Fibroblast of lung (primary cell): ENCODE measurements at regions not wholly inside any gene's neighbourhood (a gene's known extent, or its start where the extent isn't known, plus 50 kb on each side); places are given as distances from the start of the nearest gene placed in this dataset.
"Not testable (repeated sequence)": the region's sequence is repeated elsewhere in the genome, so short reads cannot be mapped to it uniquely, and the experiment has no call there.

Experiments used
- DNase-seq, 2 donors: peaks; one replicate each; pipeline versions ENCODE4 v3.0.0 to v3.0.0-alpha.2; 2010; ENCODE audit warnings: low read depth in 2 of 2
- H2AFZ ChIP-seq: 2 replicates; pipeline ENCODE4 v1.5.1; 2012; ENCODE audit warnings: low read length, control low read depth, inconsistent platforms
- H3K27ac ChIP-seq: 2 replicates; pipeline ENCODE4 v1.5.1; 2011; ENCODE audit warnings: low read length, control low read depth; ENCODE audit not compliant: insufficient read depth
- H3K27me3 ChIP-seq: 2 replicates; pipeline ENCODE4 v1.5.1; 2011; ENCODE audit warnings: mild to moderate bottlenecking, low read length; ENCODE audit not compliant: control insufficient read depth, insufficient read depth
- H3K36me3 ChIP-seq: 2 replicates; pipeline ENCODE4 v1.5.1; 2011; ENCODE audit warnings: low read length; ENCODE audit not compliant: control insufficient read depth, insufficient read depth
- H3K4me1 ChIP-seq: 2 replicates; pipeline ENCODE4 v1.5.1; 2011; ENCODE audit warnings: low read length; ENCODE audit not compliant: control insufficient read depth, insufficient read depth; ENCODE audit errors: extremely low read depth
- H3K4me2 ChIP-seq: 2 replicates; pipeline ENCODE4 v1.5.1; 2011; ENCODE audit warnings: low read length, control low read depth; ENCODE audit not compliant: insufficient read depth; ENCODE audit errors: extremely low read depth
- H3K4me3 ChIP-seq, 4 experiments: fragments of 200-600 bp in 1 of 4; sonication (generic) in 1 of 4; replicated peaks in 1 of 4; 2 replicates each; pipeline ENCODE4 v1.5.1; 2011 to 2016; ENCODE audit warnings: low read length in 4 of 4, low read depth in 3 of 4, mild to moderate bottlenecking in 3 of 4, control low read depth in 2 of 4, inconsistent platforms in 1 of 4, mixed read lengths in 1 of 4; ENCODE audit not compliant: insufficient read depth in 1 of 4; ENCODE audit errors: control extremely low read depth in 1 of 4
- H3K79me2 ChIP-seq: 2 replicates; pipeline ENCODE4 v1.5.1; 2012; ENCODE audit warnings: mild to moderate bottlenecking, low read length, inconsistent platforms; ENCODE audit not compliant: control insufficient read depth, insufficient read depth
- H3K9ac ChIP-seq: 2 replicates; pipeline ENCODE4 v1.5.1; 2011; ENCODE audit warnings: mild to moderate bottlenecking, low read length, control low read depth; ENCODE audit not compliant: insufficient read depth
- H3K9me3 ChIP-seq: 2 replicates; pipeline ENCODE4 v1.5.1; 2012; ENCODE audit warnings: low read depth, low read length; ENCODE audit not compliant: control insufficient read depth, insufficient read depth
- H4K20me1 ChIP-seq: 2 replicates; pipeline ENCODE4 v1.5.1; 2011; ENCODE audit warnings: low read length; ENCODE audit not compliant: control insufficient read depth, insufficient read depth; ENCODE audit errors: extremely low read depth
- EZH2 ChIP-seq: IDR thresholded peaks from 2 replicates; pipeline ENCODE4 v1.5.1; 2012; ENCODE audit warnings: low read length, control low read depth, mild to moderate bottlenecking; ENCODE audit errors: missing control alignments
- TF ChIP-seq, protein P1 (sequence below), 2 donors: IDR thresholded peaks in 1 of 2; conservative IDR thresholded peaks in 1 of 2; 1 replicate in 1 of 2; 2 replicates in 1 of 2; pipeline ENCODE4 v1.5.1; 2011 to 2012; ENCODE audit warnings: low read length in 2 of 2, control low read depth in 1 of 2, inconsistent platforms in 1 of 2, low read depth in 1 of 2, mild to moderate bottlenecking in 1 of 2

DNA sequence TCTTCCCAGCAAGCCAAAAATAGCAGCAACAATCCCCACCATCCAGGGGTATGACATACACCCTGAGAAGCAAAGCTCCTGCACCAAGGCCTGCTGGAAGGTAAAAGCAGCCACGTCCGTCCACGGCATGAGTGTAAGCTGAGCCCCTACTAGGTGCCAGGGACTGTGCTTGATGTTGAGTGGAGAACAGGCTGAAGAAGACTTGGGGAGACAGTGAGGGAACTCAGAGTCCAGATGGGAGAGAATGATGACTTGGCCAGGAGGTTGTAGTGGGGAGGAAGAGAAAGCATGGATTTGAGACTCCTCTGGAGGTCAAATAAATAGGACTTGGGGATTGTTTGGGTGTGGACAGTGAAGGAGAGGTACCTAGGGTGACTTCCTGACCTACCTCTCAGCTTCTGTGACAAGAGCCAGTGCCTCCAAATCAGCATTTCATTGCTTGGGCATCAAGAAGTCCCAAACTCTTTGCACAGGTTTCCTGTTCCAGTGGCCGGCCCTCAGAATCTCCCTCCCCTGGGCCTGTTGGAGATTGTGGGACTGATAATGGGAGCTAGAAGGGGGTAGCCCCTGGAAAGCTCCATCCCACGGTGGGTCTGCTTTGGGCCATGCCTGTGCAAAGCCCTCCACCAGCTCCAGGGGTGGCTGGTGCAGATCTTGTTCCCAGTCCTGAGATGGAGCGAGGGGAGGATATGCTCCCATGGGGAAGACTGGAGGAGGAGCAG lies 58.3 kb upstream of the ADAMTS2 start:
- H3K4me1 ChIP-seq = no peaks in the 10 kb centered on the region
- no peaks in the 10 kb centered on the region for H3K79me2 ChIP-seq
- H3K27ac ChIP-seq = no peak overlapping the region
- no peak for DNase-seq
- no peak overlapping the region for H3K9ac ChIP-seq
- H2AFZ ChIP-seq = no peak overlapping the region
- no peaks in the 10 kb centered on the region for H3K9me3 ChIP-seq
- H3K4me3 ChIP-seq = no peak overlapping the region
- H4K20me1 ChIP-seq = no peaks in the 10 kb centered on the region
- no peak overlapping the region for H3K4me2 ChIP-seq
- H3K36me3 ChIP-seq = no peaks in the 10 kb centered on the region
- H3K27me3 ChIP-seq = no peaks in the 10 kb centered on the region
- no peak for TF ChIP-seq EZH2
- TF ChIP-seq, protein P1, sequence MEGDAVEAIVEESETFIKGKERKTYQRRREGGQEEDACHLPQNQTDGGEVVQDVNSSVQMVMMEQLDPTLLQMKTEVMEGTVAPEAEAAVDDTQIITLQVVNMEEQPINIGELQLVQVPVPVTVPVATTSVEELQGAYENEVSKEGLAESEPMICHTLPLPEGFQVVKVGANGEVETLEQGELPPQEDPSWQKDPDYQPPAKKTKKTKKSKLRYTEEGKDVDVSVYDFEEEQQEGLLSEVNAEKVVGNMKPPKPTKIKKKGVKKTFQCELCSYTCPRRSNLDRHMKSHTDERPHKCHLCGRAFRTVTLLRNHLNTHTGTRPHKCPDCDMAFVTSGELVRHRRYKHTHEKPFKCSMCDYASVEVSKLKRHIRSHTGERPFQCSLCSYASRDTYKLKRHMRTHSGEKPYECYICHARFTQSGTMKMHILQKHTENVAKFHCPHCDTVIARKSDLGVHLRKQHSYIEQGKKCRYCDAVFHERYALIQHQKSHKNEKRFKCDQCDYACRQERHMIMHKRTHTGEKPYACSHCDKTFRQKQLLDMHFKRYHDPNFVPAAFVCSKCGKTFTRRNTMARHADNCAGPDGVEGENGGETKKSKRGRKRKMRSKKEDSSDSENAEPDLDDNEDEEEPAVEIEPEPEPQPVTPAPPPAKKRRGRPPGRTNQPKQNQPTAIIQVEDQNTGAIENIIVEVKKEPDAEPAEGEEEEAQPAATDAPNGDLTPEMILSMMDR (conservative IDR thresholded peaks at IDR 0.05 in 1 of 2, IDR thresholded peaks at IDR 0.05 in 1 of 2; ENCODE audit: low read depth in 1 of 2, low read length in 2 of 2) = no peak

DNA sequence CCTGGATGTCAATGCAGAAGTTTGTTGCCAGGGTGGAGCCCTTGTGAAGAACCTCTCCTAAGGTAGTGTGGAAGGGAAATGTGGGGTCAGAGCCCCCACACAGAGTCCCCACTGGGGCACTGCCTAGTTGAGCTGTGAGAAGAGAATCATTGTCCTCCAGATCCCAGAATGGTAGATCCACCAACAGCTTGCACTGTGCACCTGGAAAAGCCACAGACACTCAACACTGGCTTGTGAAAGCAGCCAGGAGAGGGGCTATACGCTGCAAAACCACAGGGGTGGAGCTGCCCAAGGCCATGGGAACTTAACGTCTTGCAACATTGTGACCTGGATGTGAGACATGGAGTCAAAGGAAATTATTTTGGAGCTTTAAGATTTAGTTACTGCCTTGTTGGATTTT lies 55.2 kb upstream of the ADAMTS2 start:
- H3K27ac ChIP-seq, H3K4me3 ChIP-seq, H3K9ac ChIP-seq, H3K36me3 ChIP-seq, H3K79me2 ChIP-seq, H4K20me1 ChIP-seq, H3K27me3 ChIP-seq, DNase-seq, H3K4me1 ChIP-seq, H2AFZ ChIP-seq, H3K9me3 ChIP-seq, H3K4me2 ChIP-seq: not testable (repeated sequence)

DNA sequence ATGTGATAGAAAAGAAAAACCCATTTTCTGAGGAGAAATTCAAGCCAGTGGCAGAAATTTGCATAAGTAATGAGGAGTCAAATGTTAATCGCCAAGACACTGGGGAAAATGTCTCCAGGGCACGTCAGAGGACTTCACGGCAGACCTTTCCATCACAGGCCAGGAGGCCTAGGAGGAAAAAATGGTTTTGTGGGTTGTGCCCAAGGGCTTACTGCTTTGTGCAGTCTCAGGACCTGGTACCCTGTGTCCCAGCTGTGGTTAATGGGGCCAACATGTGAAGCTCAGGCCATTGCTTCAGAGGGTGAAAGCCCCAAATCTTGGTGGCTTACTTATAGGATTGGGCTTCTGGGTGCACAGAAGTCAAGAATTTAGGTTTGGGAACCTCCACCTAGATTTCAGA lies 54.8 kb upstream of the ADAMTS2 start:
- no peaks in the 10 kb centered on the region for H4K20me1 ChIP-seq

DNA sequence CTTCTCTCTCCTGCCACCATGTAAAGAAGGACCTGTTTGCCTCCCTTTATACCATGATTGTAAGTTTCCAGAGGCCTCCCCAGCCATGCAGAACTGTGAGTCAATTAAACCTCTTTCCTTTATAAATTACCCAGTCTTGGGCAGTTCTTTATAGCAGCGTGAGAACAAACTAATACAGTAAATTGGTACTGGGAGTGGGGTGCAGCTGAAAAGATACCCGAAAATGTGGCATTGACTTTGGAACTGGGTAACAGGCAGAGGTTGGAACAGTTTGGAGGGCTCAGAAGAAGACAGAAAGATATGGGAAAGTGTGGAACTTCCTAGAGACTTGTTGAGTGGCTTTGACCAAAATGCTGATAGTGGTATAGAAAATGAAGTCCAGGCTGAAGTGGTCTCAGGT lies 54.1 kb upstream of the ADAMTS2 start:
- not testable (repeated sequence) for H3K9ac ChIP-seq, H3K36me3 ChIP-seq, H3K27ac ChIP-seq, H4K20me1 ChIP-seq, H3K4me1 ChIP-seq, DNase-seq, H3K4me2 ChIP-seq, H3K9me3 ChIP-seq, H3K79me2 ChIP-seq, H3K4me3 ChIP-seq, H3K27me3 ChIP-seq, H2AFZ ChIP-seq

More for the DNA sequence above, 54.8 kb upstream of the ADAMTS2 start:
- Histone ChIP-seq H3K79me2 (no peaks in the 10 kb centered on the region), H3K36me3 (no peaks in the 10 kb centered on the region), H3K27ac (no peak overlapping the region), H3K9me3 (no peaks in the 10 kb centered on the region), H3K4me1 (no peaks in the 10 kb centered on the region), H2AFZ (no peak overlapping the region), H3K4me2 (no peak overlapping the region), H3K9ac (no peak overlapping the region), H3K27me3 (no peaks in the 10 kb centered on the region), H3K4me3 (no peak overlapping the region)
- TF ChIP-seq, protein P1 (conservative IDR thresholded peaks at IDR 0.05 in 1 of 2, IDR thresholded peaks at IDR 0.05 in 1 of 2; ENCODE audit: low read depth in 1 of 2, low read length in 2 of 2) = no peak
- TF ChIP-seq EZH2 = no peak
- DNase-seq = no peak
